RWPE2 (cell line): ENCODE measurements at regions not wholly inside any gene's neighbourhood (a gene's known extent, or its start where the extent isn't known, plus 50 kb on each side); places are given as distances from the start of the nearest gene placed in this dataset.

Experiments
- ATAC-seq: fragments of 200-7000 bp; cut with Tn5 transposase; 3 replicates; pipeline ENCODE4 v1.9.1; 2021; ENCODE audit warnings: low read depth
- DNase-seq: peaks from one replicate; pipeline ENCODE4 v3.0.0-alpha.2; 2020; ENCODE audit warnings: low spot score
- H3K27ac ChIP-seq: fragments of 450-650 bp; 2 replicates; pipeline ENCODE4 v1.5.1; 2017; ENCODE audit warnings: mild to moderate bottlenecking; ENCODE audit not compliant: poor library complexity, severe bottlenecking
- H3K27me3 ChIP-seq: fragments of 250-450 bp; sonication (Bioruptor Pico); 2 replicates; pipeline ENCODE4 v1.5.1; 2021; ENCODE audit warnings: mild to moderate bottlenecking, moderate library complexity; ENCODE audit not compliant: insufficient read depth, poor library complexity, severe bottlenecking
- H3K36me3 ChIP-seq: fragments of 250-450 bp; sonication (Bioruptor Pico); 2 replicates; pipeline ENCODE4 v1.5.1; 2020; ENCODE audit warnings: low read depth, mild to moderate bottlenecking, moderate library complexity
- H3K4me1 ChIP-seq: fragments of 250-450 bp; sonication (Bioruptor Pico); 2 replicates; pipeline ENCODE4 v1.5.1; 2021; ENCODE audit warnings: mild to moderate bottlenecking, moderate library complexity; ENCODE audit not compliant: insufficient read depth, poor library complexity, severe bottlenecking
- H3K4me3 ChIP-seq: fragments of 250-450 bp; sonication (Bioruptor Pico); 2 replicates; pipeline ENCODE4 v1.5.1; 2021; ENCODE audit warnings: mild to moderate bottlenecking, moderate library complexity; ENCODE audit not compliant: severe bottlenecking
- H3K9me3 ChIP-seq: fragments of 250-450 bp; sonication (Bioruptor Pico); 2 replicates; pipeline ENCODE4 v1.5.1; 2021; ENCODE audit warnings: mild to moderate bottlenecking, moderate library complexity; ENCODE audit not compliant: severe bottlenecking
- TF ChIP-seq, protein P1 (sequence below): fragments of 450-650 bp; IDR thresholded peaks from one replicate; pipeline ENCODE4 v1.5.1; 2017; ENCODE audit warnings: mild to moderate bottlenecking, moderate library complexity; ENCODE audit not compliant: poor library complexity, severe bottlenecking

DNA sequence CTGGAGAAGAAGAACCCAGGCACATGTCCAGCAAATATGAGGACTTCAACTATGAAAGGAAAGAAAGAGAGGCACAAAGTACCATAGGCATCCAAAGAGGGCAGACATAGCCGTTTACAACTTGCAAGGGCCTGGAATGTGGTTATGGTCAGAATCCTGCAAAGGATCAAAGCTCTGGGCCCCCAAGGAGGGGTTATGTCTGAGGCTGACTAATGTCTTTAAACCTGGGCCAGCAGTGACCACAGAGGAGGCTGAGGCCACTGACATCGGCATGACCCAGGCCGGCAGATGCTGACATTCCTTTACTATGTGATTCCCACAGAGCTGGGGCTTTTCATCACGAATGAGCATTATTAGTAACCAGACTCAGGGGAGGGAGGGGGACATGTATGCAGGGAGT lies 861.1 kb downstream of the DHX35 start:
- Histone ChIP-seq H3K27me3 (no peaks in the 10 kb centered on the region), H3K4me1 (no peaks in the 10 kb centered on the region), H3K27ac (no peak overlapping the region), H3K36me3 (no peaks in the 10 kb centered on the region), H3K9me3 (no peaks in the 10 kb centered on the region), H3K4me3 (no peak overlapping the region)
- DNase-seq: no peak
- TF ChIP-seq, protein P1, sequence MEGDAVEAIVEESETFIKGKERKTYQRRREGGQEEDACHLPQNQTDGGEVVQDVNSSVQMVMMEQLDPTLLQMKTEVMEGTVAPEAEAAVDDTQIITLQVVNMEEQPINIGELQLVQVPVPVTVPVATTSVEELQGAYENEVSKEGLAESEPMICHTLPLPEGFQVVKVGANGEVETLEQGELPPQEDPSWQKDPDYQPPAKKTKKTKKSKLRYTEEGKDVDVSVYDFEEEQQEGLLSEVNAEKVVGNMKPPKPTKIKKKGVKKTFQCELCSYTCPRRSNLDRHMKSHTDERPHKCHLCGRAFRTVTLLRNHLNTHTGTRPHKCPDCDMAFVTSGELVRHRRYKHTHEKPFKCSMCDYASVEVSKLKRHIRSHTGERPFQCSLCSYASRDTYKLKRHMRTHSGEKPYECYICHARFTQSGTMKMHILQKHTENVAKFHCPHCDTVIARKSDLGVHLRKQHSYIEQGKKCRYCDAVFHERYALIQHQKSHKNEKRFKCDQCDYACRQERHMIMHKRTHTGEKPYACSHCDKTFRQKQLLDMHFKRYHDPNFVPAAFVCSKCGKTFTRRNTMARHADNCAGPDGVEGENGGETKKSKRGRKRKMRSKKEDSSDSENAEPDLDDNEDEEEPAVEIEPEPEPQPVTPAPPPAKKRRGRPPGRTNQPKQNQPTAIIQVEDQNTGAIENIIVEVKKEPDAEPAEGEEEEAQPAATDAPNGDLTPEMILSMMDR: no peak
- peak; percentile 26; the same call in 1 of the 3 replicates for ATAC-seq

DNA sequence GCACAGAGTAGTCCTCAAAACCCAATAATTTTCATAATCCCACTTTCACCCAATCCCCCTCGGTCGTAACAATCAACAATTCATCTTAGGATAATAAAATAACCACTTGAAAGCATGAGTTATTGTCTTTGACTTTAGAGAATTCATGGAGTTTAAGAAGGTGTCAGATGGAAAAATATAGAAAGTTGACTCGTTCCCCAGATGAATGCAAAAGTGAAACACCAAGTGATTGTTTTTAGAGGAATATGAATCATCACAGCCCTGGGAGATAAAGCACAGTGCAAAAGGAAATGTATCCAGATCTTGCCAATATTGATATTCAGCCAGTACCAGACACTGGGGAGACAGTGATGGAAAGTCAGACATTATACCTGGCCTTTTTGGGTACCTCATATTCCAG lies 860.5 kb downstream of the DHX35 start:
- Histone ChIP-seq H3K4me3 (no peak overlapping the region), H3K27ac (no peak overlapping the region), H3K4me1 (no peaks in the 10 kb centered on the region), H3K9me3 (no peaks in the 10 kb centered on the region), H3K36me3 (no peaks in the 10 kb centered on the region), H3K27me3 (no peaks in the 10 kb centered on the region)
- peak; percentile 48; the same call in 2 of the 3 replicates for ATAC-seq
- no peak for DNase-seq
- TF ChIP-seq, protein P1: no peak

DNA sequence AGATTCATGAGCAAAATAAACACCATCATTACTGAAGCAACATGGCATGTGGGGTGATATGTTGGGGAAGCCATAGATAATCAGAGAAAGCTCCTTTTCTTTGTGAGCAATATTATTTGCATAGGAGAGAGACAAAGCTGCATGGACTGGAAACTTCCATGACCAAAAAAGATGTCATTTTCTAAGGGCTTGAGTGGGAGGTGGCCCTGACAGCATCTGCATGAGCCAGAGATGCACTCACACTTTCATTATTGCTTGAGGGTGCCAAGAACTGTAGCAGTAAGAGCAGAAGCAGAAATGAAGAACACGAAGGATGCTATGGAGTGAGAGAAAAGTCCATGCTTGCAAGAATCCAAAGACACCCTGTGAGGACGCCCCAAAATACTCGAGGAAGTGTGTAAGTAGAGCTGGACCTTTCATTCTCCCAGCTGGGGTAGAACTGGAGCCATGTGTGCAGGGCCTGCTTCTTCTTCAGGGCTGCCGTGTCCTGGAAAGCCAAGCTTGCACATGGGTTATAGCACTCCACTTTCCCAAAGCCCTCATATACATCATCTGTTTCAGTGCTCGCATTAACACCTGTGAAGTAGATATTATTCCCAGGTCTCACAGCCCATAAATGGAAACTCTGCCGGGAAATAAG lies 851.2 kb downstream of the DHX35 start:
- no peak for ATAC-seq

DNA sequence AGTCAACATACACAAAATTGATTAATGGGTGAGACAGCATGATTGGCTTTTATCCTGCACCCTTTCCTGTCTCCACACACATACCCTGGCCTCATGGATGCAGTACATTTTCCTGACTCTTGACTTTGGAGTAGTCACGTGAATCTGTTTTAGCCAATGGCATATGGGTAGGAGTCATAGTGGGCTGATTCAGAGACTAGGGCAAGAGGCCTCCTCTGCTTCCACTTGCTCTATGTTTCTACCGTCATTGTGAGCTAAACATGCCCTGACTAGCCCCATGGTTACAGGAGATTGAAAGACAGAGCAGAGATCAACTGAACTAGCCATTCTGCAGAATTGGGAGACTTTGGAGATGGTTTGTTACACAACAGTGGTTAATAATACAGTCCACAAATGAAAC lies 850.0 kb downstream of the DHX35 start:
- H3K27ac ChIP-seq: no peak overlapping the region
- H3K4me1 ChIP-seq: peaks cover 10% of the 10 kb centered on the region
- DNase-seq (no peak), ATAC-seq (peak; percentile 98)
- no peaks in the 10 kb centered on the region for H3K36me3 ChIP-seq
- H3K27me3 ChIP-seq: no peaks in the 10 kb centered on the region
- no peaks in the 10 kb centered on the region for H3K9me3 ChIP-seq
- TF ChIP-seq, protein P1: no peak
- no peak overlapping the region for H3K4me3 ChIP-seq

More for the DNA sequence above, 851.2 kb downstream of the DHX35 start:
- TF ChIP-seq, protein P1: no peak
- no peaks in the 10 kb centered on the region for H3K27me3 ChIP-seq
- H3K36me3 ChIP-seq: no peaks in the 10 kb centered on the region
- no peak for DNase-seq
- no peak overlapping the region for H3K4me3 ChIP-seq
- no peak overlapping the region for H3K27ac ChIP-seq
- no peaks in the 10 kb centered on the region for H3K9me3 ChIP-seq
- H3K4me1 ChIP-seq: peaks cover 10% of the 10 kb centered on the region

DNA sequence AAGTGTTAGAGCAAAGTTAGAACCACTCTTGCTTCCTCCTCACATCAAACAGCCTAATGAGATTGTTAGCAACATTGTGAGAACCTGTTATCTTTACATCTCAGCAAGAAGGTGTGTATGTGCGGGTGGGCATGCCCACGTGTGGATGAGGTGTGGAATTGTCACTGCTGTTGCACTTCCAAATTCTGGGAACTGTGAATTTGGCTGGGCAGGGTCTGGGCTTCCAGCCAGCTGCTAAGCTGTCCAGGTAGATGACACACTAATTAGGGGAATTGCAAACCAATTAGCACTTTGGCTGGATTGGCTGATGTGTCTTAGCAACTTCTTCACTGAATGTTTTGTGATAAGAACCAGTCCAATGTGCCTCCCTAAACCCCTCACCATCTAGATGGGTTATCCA lies 848.2 kb downstream of the DHX35 start:
- no peak overlapping the region for H3K4me3 ChIP-seq
- H3K27ac ChIP-seq: no peak overlapping the region
- no peaks in the 10 kb centered on the region for H3K36me3 ChIP-seq
- DNase-seq (no peak), ATAC-seq (no peak)
- no peaks in the 10 kb centered on the region for H3K27me3 ChIP-seq
- H3K4me1 ChIP-seq: peaks cover 10% of the 10 kb centered on the region
- TF ChIP-seq, protein P1: no peak
- no peaks in the 10 kb centered on the region for H3K9me3 ChIP-seq
